ENCODE measurements at regions not wholly inside any gene's neighbourhood (a gene's known extent, or its start where the extent isn't known, plus 50 kb on each side); places are given as distances from the start of the nearest gene placed in this dataset.

GRCh38 chr5:99308131-99308530 lies 379.3 kb upstream of the CHD1 start:
- no peaks in the 10 kb centered on the region for H3K36me3 Mint-ChIP-seq (ENCODE audit: low read depth)
- no peak for TF ChIP-seq CTCF (IDR thresholded peaks at IDR 0.05; ENCODE audit: unreplicated experiment in 3 of 3)
- H3K4me1 Mint-ChIP-seq = no peaks in the 10 kb centered on the region
- peaks cover 3% of the 10 kb centered on the region for H3K27me3 Mint-ChIP-seq (ENCODE audit: low read depth)
- H3K27ac Mint-ChIP-seq = no peak overlapping the region
- H3K4me3 Mint-ChIP-seq = no peak overlapping the region
- H3K9me3 Mint-ChIP-seq = no peaks in the 10 kb centered on the region

GRCh38 chr5:99305045-99305580 lies 376.3 kb upstream of the CHD1 start:
- Mint-ChIP-seq H3K4me1 (no peaks in the 10 kb centered on the region), H3K9me3 (peaks cover 7% of the 10 kb centered on the region), H3K4me3 (no peak overlapping the region), H3K27ac (no peak overlapping the region), H3K27me3 (ENCODE audit: low read depth) (no peaks in the 10 kb centered on the region), H3K36me3 (ENCODE audit: low read depth) (no peaks in the 10 kb centered on the region)
- no peak for TF ChIP-seq CTCF (IDR thresholded peaks at IDR 0.05; ENCODE audit: unreplicated experiment in 3 of 3)

- Mint-ChIP-seq H3K36me3 (ENCODE audit: low read depth) (no peaks in the 10 kb centered on the region), H3K4me3 (no peak overlapping the region), H3K9me3 (peaks cover 2% of the 10 kb centered on the region), H3K4me1 (no peaks in the 10 kb centered on the region), H3K27me3 (ENCODE audit: low read depth) (no peaks in the 10 kb centered on the region), H3K27ac (no peak overlapping the region)
- TF ChIP-seq CTCF (IDR thresholded peaks at IDR 0.05; ENCODE audit: unreplicated experiment in 3 of 3) = no peak
These were observed 356.8 kb upstream of the CHD1 start for GRCh38 chr5:99285606-99286005.

- no peak for TF ChIP-seq CTCF (IDR thresholded peaks at IDR 0.05; ENCODE audit: unreplicated experiment in 3 of 3)
- no peak overlapping the region for H3K27ac Mint-ChIP-seq
- H3K27me3 Mint-ChIP-seq (ENCODE audit: low read depth) = no peaks in the 10 kb centered on the region
- H3K36me3 Mint-ChIP-seq (ENCODE audit: low read depth) = no peaks in the 10 kb centered on the region
- peaks cover 4% of the 10 kb centered on the region for H3K9me3 Mint-ChIP-seq
- no peak overlapping the region for H3K4me3 Mint-ChIP-seq
- H3K4me1 Mint-ChIP-seq = no peaks in the 10 kb centered on the region
These were observed 346.3 kb upstream of the CHD1 start for GRCh38 chr5:99275128-99275527.

GRCh38 chr5:99272576-99272975 lies 343.8 kb upstream of the CHD1 start:
- H3K36me3 Mint-ChIP-seq (ENCODE audit: low read depth) = no peaks in the 10 kb centered on the region
- H3K27ac Mint-ChIP-seq = no peak overlapping the region
- no peak for TF ChIP-seq CTCF (IDR thresholded peaks at IDR 0.05; ENCODE audit: unreplicated experiment in 3 of 3)
- H3K27me3 Mint-ChIP-seq (ENCODE audit: low read depth) = no peaks in the 10 kb centered on the region
- H3K9me3 Mint-ChIP-seq = peaks cover 4% of the 10 kb centered on the region
- H3K4me3 Mint-ChIP-seq = no peak overlapping the region
- H3K4me1 Mint-ChIP-seq = no peaks in the 10 kb centered on the region

GRCh38 chr5:99258819-99259218 lies 330.0 kb upstream of the CHD1 start:
- no peak overlapping the region for H3K27ac Mint-ChIP-seq
- TF ChIP-seq CTCF (IDR thresholded peaks at IDR 0.05; ENCODE audit: unreplicated experiment in 3 of 3) = no peak
- H3K36me3 Mint-ChIP-seq (ENCODE audit: low read depth) = peaks cover under 1% of the 10 kb centered on the region
- H3K4me3 Mint-ChIP-seq = no peak overlapping the region
- peaks cover 32% of the 10 kb centered on the region for H3K9me3 Mint-ChIP-seq
- no peaks in the 10 kb centered on the region for H3K27me3 Mint-ChIP-seq (ENCODE audit: low read depth)
- H3K4me1 Mint-ChIP-seq = no peaks in the 10 kb centered on the region

Data from nephron (organoid).